AG04450 (cell line): ENCODE measurements at regions not wholly inside any gene's neighbourhood (a gene's known extent, or its start where the extent isn't known, plus 50 kb on each side); places are given as distances from the start of the nearest gene placed in this dataset.

Experiments
- CTCF ChIA-PET: fragments of 300-600, 350-600 bp; formaldehyde crosslinking; extraction: SDS; loops from one replicate; lab custom pipeline; 2022; ENCODE audit warnings: antibody characterized with exemption, inconsistent platforms; lab: Charles Lee
- POLR2A ChIA-PET: fragments of 350-600 bp; formaldehyde crosslinking; extraction: SDS; loops from one replicate; lab custom pipeline; 2021; ENCODE audit warnings: antibody characterized with exemption, inconsistent platforms; lab: Yijun Ruan, JAX
- DNase-seq: peaks from one replicate; pipeline ENCODE4 v3.0.0-alpha.2; 2011; ENCODE audit warnings: low read depth, low spot score
- H3K27ac ChIP-seq: one replicate; pipeline ENCODE4 v1.5.1; 2012; ENCODE audit warnings: low read depth, low read length, control low read depth
- H3K27me3 ChIP-seq: one replicate; pipeline ENCODE4 v1.6.0; 2012; ENCODE audit warnings: low read length; ENCODE audit not compliant: control insufficient read depth, insufficient read depth
- H3K4me3 ChIP-seq: 2 replicates; pipeline ENCODE4 v1.5.1; 2011; ENCODE audit warnings: mild to moderate bottlenecking, low read depth, low read length, control low read depth
- H3K9me3 ChIP-seq: 2 replicates; pipeline ENCODE4 v1.5.1; 2012; ENCODE audit warnings: low read length; ENCODE audit not compliant: control insufficient read depth, insufficient read depth
- TF ChIP-seq, protein P1 (sequence below): IDR thresholded peaks from 2 replicates; pipeline ENCODE4 v1.5.1; 2011; ENCODE audit warnings: low read depth, low read length, control low read depth, inconsistent platforms

GRCh38 chr2:88263861-88264260, 93.7 kb downstream of the THNSL2 start:
- DNase-seq = no peak
- Histone ChIP-seq H3K4me3 (no peak overlapping the region), H3K27ac (no peak overlapping the region), H3K9me3 (no peaks in the 10 kb centered on the region; the same call in 1 of the 2 replicates), H3K27me3 (no peaks in the 10 kb centered on the region)
- ChIA-PET POLR2A (no interaction called here), CTCF (interaction anchor here (0.7 kb wide), 1 partner anchor 72 kb away, joined by 3 read pairs; no protein-coding TSS in a partner anchor)
- TF ChIP-seq, protein P1, sequence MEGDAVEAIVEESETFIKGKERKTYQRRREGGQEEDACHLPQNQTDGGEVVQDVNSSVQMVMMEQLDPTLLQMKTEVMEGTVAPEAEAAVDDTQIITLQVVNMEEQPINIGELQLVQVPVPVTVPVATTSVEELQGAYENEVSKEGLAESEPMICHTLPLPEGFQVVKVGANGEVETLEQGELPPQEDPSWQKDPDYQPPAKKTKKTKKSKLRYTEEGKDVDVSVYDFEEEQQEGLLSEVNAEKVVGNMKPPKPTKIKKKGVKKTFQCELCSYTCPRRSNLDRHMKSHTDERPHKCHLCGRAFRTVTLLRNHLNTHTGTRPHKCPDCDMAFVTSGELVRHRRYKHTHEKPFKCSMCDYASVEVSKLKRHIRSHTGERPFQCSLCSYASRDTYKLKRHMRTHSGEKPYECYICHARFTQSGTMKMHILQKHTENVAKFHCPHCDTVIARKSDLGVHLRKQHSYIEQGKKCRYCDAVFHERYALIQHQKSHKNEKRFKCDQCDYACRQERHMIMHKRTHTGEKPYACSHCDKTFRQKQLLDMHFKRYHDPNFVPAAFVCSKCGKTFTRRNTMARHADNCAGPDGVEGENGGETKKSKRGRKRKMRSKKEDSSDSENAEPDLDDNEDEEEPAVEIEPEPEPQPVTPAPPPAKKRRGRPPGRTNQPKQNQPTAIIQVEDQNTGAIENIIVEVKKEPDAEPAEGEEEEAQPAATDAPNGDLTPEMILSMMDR = no peak

- Histone ChIP-seq H3K9me3 (no peaks in the 10 kb centered on the region; the same call in 1 of the 2 replicates), H3K27ac (no peak overlapping the region), H3K27me3 (no peaks in the 10 kb centered on the region), H3K4me3 (no peak overlapping the region)
- ChIA-PET CTCF (no interaction called here), POLR2A (no interaction called here)
- DNase-seq = no peak
- TF ChIP-seq, protein P1 = no peak
Measured at GRCh38 chr2:88261725-88262124, 91.6 kb downstream of the THNSL2 start.

DNA sequence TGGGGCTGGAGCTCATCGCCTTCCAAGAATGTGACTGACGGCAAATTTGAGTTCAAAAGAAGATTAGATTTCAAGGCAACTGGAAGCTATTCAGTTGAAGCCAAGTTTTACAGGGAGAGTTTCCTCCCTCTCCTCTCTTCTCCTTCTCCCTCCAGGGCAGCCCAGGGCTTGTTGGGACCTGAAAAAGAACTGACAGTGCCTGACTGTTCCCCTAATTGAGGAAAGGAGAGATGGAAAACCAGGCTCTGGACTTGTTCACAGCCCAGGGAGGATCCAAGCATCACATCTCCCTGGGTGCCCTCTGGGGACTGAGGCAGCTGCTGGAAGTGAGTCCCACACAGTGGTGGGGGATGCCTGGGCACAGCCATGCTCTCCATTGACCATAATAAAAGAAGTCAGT, 88.1 kb downstream of the THNSL2 start:
- ChIA-PET POLR2A (no interaction called here), CTCF (no interaction called here)
- H3K4me3 ChIP-seq = no peak overlapping the region
- TF ChIP-seq, protein P1 = no peak
- no peak overlapping the region for H3K27ac ChIP-seq
- DNase-seq = no peak
- no peaks in the 10 kb centered on the region for H3K27me3 ChIP-seq
- no peaks in the 10 kb centered on the region; the same call in 1 of the 2 replicates for H3K9me3 ChIP-seq

GRCh38 chr2:88254437-88255091, 84.4 kb downstream of the THNSL2 start:
- POLR2A ChIA-PET = no interaction called here
- DNase-seq = no peak
- no peak overlapping the region for H3K4me3 ChIP-seq
- H3K27ac ChIP-seq = no peak overlapping the region
- CTCF ChIA-PET = no interaction called here
- H3K27me3 ChIP-seq = no peaks in the 10 kb centered on the region
- H3K9me3 ChIP-seq = no peaks in the 10 kb centered on the region; the same call in 1 of the 2 replicates
- TF ChIP-seq, protein P1 = no peak

DNA sequence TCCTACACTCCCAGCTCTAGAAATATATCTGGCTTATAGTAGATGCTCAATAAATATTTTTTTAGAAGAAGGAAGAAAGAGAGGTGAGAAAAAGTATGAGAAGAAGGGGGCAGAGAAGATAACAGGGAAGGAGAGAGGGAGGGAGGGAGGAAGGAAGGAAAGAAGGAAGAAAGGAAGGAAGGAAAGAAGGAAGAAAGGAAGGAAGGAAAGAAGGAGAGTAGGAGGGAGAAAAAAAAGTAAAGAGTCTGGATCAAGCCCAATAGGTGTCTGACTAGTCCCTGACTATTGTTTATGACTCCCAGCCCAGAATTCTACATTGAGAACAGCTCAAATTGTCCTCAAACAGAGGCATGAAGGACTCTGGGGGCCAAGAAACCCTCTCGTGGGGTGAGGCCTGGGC, 83.9 kb downstream of the THNSL2 start:
- Histone ChIP-seq H3K4me3 (no peak overlapping the region), H3K9me3 (no peaks in the 10 kb centered on the region; the same call in 1 of the 2 replicates), H3K27ac (no peak overlapping the region), H3K27me3 (no peaks in the 10 kb centered on the region)
- POLR2A ChIA-PET = no interaction called here
- no peak for DNase-seq
- CTCF ChIA-PET = no interaction called here
- TF ChIP-seq, protein P1 = no peak
